Liver (tissue), 6 donors: ENCODE measurements at regions not wholly inside any gene's neighbourhood (a gene's known extent, or its start where the extent isn't known, plus 50 kb on each side); places are given as distances from the start of the nearest gene placed in this dataset.
"Not testable (repeated sequence)": the region's sequence is repeated elsewhere in the genome, so short reads cannot be mapped to it uniquely, and the experiment has no call there.

Experiments
- DNase-seq: peaks from one replicate; pipeline ENCODE4 v3.0.0-alpha.2; 2017; ENCODE audit warnings: low spot score
- H3K27ac ChIP-seq, 2 donors: one replicate each; pipeline ENCODE4 v1.7.0; 2013; ENCODE audit warnings: inconsistent platforms in 2 of 2, low read length in 2 of 2, control low read depth in 1 of 2, low read depth in 1 of 2, mild to moderate bottlenecking in 1 of 2
- H3K27me3 ChIP-seq, 4 donors: one replicate each; pipeline versions ENCODE4 v1.6.1 to v1.7.0; 2013; ENCODE audit warnings: low read length in 3 of 4, inconsistent platforms in 1 of 4, mild to moderate bottlenecking in 1 of 4, moderate library complexity in 1 of 4; ENCODE audit not compliant: control insufficient read depth in 4 of 4, insufficient read depth in 4 of 4
- H3K36me3 ChIP-seq, 4 donors: one replicate each; pipeline versions ENCODE4 v1.6.1 to v1.7.0; 2013; ENCODE audit warnings: low read length in 3 of 4, mild to moderate bottlenecking in 3 of 4, low read depth in 1 of 4, moderate library complexity in 1 of 4; ENCODE audit not compliant: control insufficient read depth in 4 of 4, insufficient read depth in 3 of 4
- H3K4me1 ChIP-seq, 4 donors: one replicate each; pipeline versions ENCODE4 v1.6.1 to v1.7.0; 2013; ENCODE audit warnings: low read length in 3 of 4, mild to moderate bottlenecking in 3 of 4, moderate library complexity in 1 of 4; ENCODE audit not compliant: control insufficient read depth in 4 of 4, insufficient read depth in 4 of 4
- H3K4me3 ChIP-seq, 3 donors: one replicate each; pipeline versions ENCODE4 v1.6.1 to v1.7.0; 2013; ENCODE audit warnings: low read length in 3 of 3, control low read depth in 1 of 3, low read depth in 1 of 3, mild to moderate bottlenecking in 1 of 3
- H3K9ac ChIP-seq, 2 donors: one replicate each; pipeline ENCODE4 v1.7.0; 2013; ENCODE audit warnings: low read length in 2 of 2, mild to moderate bottlenecking in 2 of 2, moderate library complexity in 2 of 2, control low read depth in 1 of 2, low read depth in 1 of 2
- H3K9me3 ChIP-seq, 4 donors: one replicate each; pipeline versions ENCODE4 v1.6.1 to v1.7.0; 2013; ENCODE audit warnings: low read length in 3 of 4; ENCODE audit not compliant: control insufficient read depth in 4 of 4
- WGBS: extraction: QIAGEN DNeasy Blood & Tissue Kit; methylation state at CpG from one replicate; pipeline ENCODE4 v1.1.7; 2013; 5-methylcytosine and 5-hydroxymethylcytosine counted together
- TF ChIP-seq, protein P1 (sequence below): IDR thresholded peaks from 2 replicates; pipeline ENCODE4 v1.6.1; 2016; ENCODE audit warnings: antibody characterized with exemption, mild to moderate bottlenecking
- donor health status: healthy.
- donor health status: healthy.
- donor health status: healthy.

DNA sequence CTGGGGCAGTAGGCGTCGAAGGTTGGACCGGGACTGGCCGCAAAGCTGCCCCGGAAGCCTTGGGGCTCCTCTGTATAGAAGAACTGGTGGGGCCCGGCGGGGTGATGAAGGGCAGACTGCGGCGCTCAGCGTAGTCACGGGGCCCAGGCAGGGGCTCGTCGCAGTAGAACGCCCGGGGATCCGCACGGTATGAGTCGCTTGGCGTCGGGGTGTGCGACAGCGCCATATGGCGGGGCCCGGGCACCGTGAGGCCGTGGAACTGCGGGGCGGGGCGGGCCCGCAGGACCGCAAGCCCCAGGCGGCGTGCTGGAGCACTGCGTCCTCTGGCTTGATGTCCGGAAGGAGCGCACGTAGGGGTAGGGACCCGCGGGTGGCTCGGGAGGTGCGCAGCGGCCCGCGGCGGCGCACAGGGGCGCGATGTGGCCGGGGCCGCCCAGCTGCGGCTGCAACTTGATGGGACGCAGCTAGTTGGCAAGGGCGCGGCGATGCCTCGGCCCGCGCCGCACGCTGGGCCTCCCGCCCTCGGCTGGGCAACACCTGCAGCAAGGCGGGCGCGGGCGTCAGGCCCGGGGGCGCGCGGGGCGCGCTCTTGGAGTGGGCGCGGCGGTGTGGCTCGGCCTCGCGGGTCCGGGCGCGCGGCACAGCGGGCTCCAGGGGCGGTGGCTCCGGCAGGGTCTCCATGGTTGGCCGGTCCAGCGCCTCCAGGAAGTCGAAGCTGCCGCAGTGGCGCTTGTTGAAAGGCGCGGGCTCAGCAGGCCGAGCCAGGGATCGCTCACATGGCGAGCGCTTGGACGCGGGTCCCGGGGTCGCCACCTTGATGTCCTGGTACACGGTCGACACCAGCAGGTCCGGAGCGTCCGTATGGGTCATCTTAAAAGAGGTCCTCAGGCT is 251.4 kb downstream of the ANKRD30B start (continued):
- TF ChIP-seq, protein P1, sequence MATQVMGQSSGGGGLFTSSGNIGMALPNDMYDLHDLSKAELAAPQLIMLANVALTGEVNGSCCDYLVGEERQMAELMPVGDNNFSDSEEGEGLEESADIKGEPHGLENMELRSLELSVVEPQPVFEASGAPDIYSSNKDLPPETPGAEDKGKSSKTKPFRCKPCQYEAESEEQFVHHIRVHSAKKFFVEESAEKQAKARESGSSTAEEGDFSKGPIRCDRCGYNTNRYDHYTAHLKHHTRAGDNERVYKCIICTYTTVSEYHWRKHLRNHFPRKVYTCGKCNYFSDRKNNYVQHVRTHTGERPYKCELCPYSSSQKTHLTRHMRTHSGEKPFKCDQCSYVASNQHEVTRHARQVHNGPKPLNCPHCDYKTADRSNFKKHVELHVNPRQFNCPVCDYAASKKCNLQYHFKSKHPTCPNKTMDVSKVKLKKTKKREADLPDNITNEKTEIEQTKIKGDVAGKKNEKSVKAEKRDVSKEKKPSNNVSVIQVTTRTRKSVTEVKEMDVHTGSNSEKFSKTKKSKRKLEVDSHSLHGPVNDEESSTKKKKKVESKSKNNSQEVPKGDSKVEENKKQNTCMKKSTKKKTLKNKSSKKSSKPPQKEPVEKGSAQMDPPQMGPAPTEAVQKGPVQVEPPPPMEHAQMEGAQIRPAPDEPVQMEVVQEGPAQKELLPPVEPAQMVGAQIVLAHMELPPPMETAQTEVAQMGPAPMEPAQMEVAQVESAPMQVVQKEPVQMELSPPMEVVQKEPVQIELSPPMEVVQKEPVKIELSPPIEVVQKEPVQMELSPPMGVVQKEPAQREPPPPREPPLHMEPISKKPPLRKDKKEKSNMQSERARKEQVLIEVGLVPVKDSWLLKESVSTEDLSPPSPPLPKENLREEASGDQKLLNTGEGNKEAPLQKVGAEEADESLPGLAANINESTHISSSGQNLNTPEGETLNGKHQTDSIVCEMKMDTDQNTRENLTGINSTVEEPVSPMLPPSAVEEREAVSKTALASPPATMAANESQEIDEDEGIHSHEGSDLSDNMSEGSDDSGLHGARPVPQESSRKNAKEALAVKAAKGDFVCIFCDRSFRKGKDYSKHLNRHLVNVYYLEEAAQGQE = no peak

DNA sequence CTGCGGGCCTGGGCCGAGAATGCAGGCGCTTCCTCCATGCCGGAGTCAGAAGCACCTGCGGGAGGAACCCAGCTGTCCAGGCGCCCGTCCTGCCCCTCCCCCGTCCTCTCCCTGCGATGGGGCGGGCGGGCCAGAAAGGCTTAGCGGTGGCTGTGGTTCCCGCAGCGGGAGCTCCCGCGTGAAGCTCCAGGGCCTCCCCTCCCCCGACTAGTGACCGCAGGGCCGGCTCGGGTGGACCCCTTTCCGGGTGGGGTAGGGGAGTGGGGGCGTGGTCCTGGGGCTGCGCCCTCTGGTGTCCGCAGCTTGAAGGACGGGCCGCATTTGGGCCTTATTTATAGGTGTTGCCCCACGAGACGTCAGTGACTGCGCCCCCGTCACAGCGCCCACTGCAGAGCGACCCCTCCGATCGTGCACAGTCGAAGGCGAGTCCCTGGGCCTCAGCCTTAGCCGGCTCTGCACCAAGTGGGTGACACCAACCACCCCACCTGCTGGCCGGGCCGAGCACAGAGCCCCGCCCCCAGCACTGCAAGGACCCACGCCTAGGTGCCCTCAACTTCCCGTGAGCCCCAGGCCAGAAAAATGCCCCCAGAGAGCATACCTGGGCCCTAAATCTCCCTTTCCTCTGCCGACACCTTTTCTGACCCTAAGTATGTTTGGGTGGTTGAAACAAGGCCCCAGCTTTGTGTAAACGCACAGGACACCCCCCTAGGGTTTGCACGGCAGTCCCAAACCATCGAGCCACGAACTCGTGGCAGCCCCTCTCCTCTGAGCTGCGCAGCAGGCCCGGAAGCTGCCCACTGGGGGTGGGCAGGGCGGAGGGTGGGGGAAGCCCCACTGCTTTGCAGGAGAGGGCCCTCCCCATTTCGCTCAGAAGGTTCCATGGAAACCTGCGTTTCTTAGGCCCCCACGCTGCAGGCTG is 252.4 kb downstream of the ANKRD30B start:
- not testable (repeated sequence) for H3K4me3 ChIP-seq, H3K27ac ChIP-seq, H3K4me1 ChIP-seq, DNase-seq, H3K27me3 ChIP-seq, H3K36me3 ChIP-seq, H3K9ac ChIP-seq, H3K9me3 ChIP-seq
- 45% methylated on average over 50 of the region's 54 CpGs for WGBS

- H3K9me3 ChIP-seq, H3K4me3 ChIP-seq, H3K27me3 ChIP-seq, H3K4me1 ChIP-seq, DNase-seq, H3K9ac ChIP-seq, H3K36me3 ChIP-seq, H3K27ac ChIP-seq: not testable (repeated sequence)
- WGBS = 85% methylated on average over 21 of the region's 21 CpGs
These were observed 253.2 kb downstream of the ANKRD30B start for GRCh38 chr18:15001038-15001794.

DNA sequence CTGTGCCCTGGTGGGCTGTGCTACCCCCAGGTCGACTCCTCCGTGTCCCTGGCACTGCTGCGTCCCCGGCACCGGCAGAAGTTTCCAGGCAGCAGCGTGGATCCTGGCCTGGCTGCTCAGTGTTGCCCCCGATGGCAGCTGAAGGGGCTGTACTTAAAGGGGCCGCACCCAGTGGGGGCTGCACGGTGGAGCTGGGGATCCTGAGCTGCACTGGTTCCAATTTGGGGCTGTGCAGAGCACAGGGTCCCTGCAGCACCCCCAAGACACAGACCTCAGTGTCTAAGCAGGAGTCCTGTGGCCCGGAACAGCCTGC is 253.8 kb downstream of the ANKRD30B start:
- H3K9me3 ChIP-seq, DNase-seq, H3K36me3 ChIP-seq, H3K27me3 ChIP-seq, H3K4me1 ChIP-seq, H3K4me3 ChIP-seq, H3K27ac ChIP-seq, H3K9ac ChIP-seq: not testable (repeated sequence)
- 71% methylated on average over 10 of the region's 10 CpGs for WGBS

DNA sequence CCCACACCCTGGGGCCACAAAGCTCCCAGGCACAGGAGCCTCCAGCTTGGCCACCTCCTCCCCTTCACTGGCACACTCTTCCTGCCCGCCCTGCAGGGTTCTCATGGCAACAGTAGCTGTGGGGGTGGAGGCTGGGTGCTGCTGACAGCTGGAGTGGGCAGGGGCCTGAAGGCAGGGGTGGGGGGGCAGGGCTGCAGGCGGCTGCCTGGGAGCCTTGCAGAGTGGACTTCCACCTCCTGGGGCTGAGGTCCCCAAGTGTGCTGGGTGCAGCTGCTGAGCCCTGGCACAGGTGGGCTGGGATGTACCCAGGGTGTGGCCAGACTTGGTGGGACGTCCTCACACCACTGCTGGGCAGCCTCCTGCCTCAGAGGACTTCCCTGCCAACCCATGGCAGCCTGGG is 254.8 kb downstream of the ANKRD30B start:
- not testable (repeated sequence) for H3K9me3 ChIP-seq, H3K27ac ChIP-seq, H3K4me1 ChIP-seq, DNase-seq, H3K4me3 ChIP-seq, H3K27me3 ChIP-seq, H3K9ac ChIP-seq, H3K36me3 ChIP-seq
- WGBS = 59% methylated on average over 3 of the region's 3 CpGs

- WGBS = 95% methylated on average over 12 of the region's 12 CpGs
- not testable (repeated sequence) for H3K27ac ChIP-seq, H3K27me3 ChIP-seq, DNase-seq, H3K4me1 ChIP-seq, H3K36me3 ChIP-seq, H3K4me3 ChIP-seq, H3K9ac ChIP-seq, H3K9me3 ChIP-seq
These were observed 255.3 kb downstream of the ANKRD30B start for GRCh38 chr18:15003231-15003630.

DNA sequence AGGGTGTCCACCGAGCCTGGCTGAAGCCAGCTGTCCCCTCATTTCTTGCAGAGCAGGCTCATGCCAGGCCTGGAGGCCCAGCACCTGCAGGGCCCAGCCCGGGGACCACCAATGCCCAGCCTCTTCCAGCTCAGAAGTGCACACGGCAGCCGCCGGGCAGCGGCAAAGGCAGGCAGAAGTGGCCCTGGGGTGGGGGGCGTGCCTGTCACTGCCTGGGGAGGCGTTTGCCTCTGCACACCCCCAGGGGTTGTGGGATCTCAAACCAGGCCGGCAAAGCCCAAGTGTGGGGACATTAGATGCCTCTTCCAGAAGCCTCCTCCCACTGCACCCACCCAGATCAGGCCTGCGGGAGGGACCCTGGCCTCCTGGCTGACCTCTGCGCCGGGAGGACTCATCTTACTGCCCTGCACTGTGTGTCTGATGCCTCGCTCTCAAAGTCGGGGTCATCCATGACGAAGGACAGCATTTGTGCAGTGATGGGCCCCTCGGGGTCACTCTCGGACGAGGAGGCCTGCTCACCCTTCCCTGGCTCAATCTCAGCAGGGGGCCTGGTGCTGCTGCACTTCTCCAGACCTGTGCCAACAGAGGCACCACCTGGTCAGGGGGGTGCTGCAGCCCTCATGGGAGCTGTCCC is 255.8 kb downstream of the ANKRD30B start:
- not testable (repeated sequence) for H3K27ac ChIP-seq, H3K4me3 ChIP-seq, H3K36me3 ChIP-seq, H3K4me1 ChIP-seq, DNase-seq, H3K9me3 ChIP-seq, H3K27me3 ChIP-seq, H3K9ac ChIP-seq
- 91% methylated on average over 18 of the region's 18 CpGs for WGBS
